GM18861 (cell line): ENCODE measurements at regions not wholly inside any gene's neighbourhood (a gene's known extent, or its start where the extent isn't known, plus 50 kb on each side); places are given as distances from the start of the nearest gene placed in this dataset.
"Not testable (repeated sequence)": the region's sequence is repeated elsewhere in the genome, so short reads cannot be mapped to it uniquely, and the experiment has no call there.

ENCODE experiments used
- ATAC-seq: cut with Tn5 transposase; IDR thresholded peaks from one replicate; pipeline ENCODE4 v1.9.1; 2021; ENCODE audit not compliant: unreplicated experiment

DNA sequence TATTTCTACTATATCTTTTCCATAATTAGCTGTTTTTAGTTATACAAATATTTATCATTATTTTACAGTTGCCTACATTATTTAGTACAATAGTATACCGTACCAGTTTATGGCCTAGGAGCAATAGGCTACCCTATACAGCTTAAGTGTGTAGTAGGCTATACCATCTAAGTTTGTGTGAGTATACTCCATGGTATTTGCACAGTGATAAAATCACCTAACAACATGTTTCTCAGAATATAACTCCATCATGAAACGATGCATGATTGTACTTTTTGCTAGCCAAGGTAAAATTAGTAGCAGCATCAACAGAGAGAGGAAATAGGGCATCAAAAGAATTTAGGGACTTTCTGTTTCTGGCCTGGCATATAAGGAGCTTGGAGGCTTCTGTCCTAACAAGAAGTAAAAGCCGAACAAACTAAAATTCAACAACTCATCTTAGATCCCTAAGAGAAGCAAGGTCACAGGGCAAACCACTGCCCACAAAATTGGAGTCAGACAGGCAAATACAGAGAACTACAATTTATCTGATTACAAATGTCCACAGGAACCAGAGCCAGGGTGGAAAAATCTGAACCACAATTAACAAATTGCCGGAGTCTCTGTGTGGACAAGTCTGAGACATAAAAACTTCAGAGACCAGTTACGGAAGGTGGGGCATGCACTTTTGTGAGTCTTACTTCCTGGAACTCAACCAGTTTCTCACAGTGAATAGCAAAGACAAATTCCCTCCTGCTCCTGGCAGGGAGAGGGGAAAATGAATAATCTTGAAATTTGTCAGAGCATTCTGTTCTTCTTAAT is 671.4 kb downstream of the RFPL4B start:
- ATAC-seq, result no peak

DNA sequence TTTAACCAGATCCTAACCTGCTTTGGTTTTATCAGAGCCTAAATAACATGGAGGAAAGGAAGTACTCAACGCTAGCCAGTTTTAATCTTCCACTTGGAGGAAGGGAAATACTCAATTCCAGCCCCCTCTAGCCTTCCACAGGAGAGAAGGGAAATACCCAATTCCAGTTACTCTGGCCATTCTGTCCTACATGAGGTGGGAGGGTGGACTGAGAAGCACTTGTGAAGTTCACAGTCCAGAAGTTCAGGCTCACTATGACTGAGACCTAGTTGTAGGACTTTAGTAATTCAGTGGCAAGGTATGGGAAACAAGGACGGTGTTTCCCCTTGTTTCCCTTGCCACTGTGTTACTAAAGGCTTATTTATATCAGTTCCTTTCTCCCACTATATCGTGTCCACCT is 672.0 kb downstream of the RFPL4B start:
- ATAC-seq, result no peak

DNA sequence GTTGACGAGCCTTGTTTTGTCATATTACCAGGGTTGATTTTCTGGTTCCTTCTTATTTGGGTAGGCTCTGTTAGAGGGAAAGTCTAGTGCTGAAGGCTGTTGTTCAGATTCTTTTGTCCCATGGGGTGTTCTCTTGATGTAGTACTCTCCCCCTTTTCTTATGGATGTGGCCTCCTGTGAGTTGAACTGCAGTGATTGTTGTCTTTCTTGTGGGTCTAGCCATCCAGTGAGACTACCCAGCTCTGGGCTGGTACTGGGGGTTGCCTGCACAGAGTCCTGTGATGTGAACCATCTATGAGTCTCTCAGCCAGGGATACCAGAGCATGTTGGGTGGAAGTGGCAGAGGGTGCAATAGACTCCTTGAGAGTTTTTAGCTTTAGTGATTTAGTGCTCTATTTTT is 680.6 kb downstream of the RFPL4B start:
- ATAC-seq, result no peak

DNA sequence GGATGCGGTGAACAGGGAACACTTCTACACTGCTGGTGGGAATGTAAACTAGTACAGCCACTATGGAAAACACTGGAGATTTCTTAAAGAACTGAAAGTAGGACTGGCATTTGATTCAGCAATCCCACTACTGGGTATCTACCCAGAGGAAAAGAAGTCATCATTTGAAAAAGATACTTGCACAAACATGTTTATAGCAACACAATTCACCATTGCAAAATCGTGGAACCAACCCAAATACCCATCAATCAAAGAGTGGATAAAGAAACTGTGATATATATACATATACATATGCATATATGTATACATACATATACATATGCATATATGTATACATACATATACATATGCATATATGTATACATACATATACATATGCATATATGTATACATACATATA is 682.0 kb downstream of the RFPL4B start:
- not testable (repeated sequence) for ATAC-seq

DNA sequence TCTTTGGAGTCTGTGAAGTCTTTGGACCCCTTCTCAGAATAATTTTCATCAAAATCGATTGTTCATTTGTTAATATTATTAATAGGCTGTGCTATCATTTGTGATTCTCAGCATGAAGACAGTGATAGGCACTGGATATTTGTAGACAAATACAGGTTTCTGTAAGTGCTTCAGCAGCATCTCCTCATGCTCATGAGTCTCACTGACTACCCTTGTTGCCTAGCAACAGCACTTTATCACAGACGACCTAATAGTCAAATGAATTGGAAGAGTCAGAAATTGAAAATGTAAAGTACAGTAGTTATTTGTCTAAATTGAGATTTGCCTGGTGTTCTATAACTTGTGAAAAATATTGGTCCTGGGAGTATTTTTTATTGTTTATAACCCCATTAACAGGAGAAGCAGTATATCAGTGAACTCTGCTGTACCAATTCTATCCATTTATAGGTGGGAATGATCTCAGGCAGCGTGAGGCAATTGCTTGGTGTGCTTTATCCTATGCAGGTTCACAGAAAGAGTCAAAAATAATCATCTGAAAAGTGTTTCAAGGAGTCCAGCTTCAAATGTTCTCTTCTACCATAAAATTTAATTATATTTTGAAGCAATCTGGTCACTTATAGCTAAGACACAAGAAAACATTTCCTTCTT is 684.6 kb downstream of the RFPL4B start:
- ATAC-seq, result no peak

DNA sequence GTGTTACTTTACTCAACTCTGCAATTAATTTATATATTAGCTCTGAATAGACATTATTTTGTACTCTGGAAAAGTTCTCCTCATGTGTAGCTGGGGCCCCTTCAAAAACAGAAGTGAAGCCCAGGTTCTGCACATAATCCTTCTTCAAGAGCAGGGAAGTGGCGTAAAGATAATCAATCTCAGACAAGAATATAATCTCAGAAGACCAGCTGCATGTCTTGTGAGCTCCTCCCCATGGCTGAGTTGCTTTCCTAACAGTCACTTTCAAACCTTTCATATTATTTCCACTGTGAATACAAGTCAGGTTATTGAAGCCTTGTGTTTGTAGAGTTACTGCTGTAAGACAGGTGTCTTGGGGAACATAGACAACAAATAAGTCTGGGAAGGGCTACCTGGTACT is 691.9 kb downstream of the RFPL4B start:
- no peak for ATAC-seq

- no peak for ATAC-seq
Observed at GRCh38 chr6:113047148-113047547, 700.0 kb downstream of the RFPL4B start.

- no peak for ATAC-seq
Observed at GRCh38 chr6:113047932-113048331, 700.8 kb downstream of the RFPL4B start.

- no peak for ATAC-seq
Observed at GRCh38 chr6:113048741-113049140, 701.6 kb downstream of the RFPL4B start.

GRCh38 chr6:113049190-113049589 is 702.1 kb downstream of the RFPL4B start:
- no peak for ATAC-seq

DNA sequence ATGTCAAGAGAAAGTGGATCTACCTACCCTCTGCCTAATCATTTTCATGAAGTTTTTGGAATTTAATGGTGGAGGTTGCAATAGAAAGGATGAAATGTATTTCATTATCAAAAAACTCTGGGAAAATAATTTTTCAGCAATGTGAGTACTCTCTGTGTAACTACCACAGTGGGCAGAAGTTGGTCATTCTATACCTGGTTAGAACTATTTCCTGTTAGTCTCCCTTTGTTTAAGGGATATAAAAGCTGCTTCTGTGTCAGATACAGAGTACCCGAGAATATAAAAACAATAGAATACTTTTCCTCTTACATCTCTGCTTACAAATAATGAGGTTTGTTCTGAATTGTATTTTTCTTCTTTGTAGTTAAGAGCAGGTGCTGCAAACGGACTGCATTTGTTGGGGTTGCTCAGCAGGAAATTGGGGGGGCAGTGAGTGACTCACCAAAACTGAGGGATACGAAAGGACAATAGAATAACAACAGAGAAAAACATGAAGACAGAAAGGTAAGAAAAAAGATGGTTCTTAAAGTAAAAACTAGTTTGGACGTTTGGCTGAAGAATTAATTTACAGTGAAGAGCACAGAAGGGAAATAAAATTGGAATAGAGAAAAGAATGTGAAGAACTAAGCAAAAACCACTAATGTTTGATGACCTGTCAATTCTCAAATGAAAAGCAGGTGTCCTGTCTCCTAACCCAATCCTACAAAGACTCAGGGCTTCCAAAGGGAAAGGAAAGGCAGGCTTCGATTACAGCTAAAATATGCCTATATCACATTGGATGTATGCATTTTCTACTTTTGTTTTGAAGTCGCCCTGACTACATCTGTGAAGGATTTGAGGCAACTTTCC is 703.1 kb downstream of the RFPL4B start:
- no peak for ATAC-seq

GRCh38 chr6:113050979-113051378 is 703.8 kb downstream of the RFPL4B start:
- no peak for ATAC-seq

DNA sequence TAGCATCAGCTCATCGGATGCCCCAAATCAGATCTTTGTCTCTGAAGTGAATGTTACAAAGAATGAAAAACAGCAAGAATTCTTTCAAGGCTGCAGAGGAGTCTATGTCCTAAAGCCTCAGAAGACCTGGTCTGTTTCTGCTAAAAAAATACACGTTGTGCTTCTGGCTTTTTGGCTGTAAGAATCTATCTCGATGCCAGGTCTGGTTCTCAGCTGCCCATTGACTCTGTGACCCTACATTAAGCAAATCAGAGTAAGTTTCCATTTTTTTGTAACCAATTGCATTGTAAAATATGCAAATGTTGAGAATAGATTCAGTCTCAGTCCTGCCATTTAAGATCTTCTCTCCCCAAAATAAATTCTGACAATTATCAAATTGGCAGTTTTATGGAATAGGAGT is 705.4 kb downstream of the RFPL4B start:
- no peak for ATAC-seq

DNA sequence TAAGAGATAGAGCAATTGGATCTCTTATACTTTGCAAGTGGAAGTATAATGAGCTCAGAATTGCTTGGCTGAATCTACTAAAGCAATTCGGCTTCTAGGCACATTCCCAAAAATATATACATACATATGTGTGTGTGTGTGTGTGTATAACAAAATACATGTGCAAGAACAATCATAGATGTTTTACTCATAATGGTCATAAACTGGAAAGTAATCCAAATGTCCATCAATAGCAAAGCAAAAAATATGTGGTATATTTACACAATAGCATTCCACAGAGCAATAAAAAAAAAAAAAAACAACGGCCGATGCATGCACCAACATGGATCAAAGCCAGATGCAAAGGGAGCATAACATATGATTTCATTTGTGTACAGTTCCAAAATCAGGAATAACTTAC is 707.9 kb downstream of the RFPL4B start:
- no peak for ATAC-seq

GRCh38 chr6:113055998-113056397 is 708.9 kb downstream of the RFPL4B start:
- no peak for ATAC-seq

DNA sequence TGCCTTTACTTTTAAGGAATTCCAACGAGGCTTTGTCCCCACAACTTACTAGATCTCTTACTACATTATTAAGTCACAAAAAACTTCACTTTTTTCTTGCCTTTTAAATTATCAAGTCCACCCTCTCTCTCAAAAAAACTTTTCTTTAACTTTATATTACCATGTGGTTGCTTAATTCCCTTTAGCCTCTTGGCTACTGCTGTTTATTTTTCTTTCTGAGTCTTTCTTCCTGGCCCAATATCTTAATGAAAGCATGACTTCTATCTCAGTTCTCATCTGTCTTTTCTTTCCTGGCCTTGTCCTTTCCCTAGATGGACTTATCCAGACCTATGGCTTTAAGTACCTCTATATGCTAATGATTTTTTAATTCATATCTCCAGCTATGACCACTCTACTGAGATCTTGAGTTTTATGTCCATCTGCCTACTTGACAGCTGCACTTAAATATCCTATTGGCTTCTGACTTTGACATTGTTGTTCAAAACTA is 710.5 kb downstream of the RFPL4B start:
- ATAC-seq, result no peak

- no peak for ATAC-seq
Observed at GRCh38 chr6:113060664-113061063, 713.5 kb downstream of the RFPL4B start.

DNA sequence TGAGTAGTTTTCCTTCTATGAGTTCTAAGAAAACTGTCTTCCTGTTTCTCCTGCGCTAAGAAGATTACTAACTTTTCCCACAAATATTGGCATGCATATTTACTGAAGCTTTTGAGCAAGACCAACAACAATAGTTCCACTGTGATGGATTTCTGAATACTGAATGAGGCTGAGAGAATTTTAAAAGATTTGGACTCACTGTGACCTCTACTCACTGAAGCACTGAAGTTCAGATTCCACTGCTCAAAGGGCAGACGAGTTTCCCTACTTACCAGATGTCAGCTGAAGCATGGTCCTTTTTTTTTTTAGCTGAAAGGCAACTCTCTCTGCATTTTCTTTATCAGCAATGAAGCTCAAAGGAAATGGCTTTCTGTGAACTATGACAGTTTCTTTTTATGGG is 718.5 kb downstream of the RFPL4B start:
- no peak for ATAC-seq

DNA sequence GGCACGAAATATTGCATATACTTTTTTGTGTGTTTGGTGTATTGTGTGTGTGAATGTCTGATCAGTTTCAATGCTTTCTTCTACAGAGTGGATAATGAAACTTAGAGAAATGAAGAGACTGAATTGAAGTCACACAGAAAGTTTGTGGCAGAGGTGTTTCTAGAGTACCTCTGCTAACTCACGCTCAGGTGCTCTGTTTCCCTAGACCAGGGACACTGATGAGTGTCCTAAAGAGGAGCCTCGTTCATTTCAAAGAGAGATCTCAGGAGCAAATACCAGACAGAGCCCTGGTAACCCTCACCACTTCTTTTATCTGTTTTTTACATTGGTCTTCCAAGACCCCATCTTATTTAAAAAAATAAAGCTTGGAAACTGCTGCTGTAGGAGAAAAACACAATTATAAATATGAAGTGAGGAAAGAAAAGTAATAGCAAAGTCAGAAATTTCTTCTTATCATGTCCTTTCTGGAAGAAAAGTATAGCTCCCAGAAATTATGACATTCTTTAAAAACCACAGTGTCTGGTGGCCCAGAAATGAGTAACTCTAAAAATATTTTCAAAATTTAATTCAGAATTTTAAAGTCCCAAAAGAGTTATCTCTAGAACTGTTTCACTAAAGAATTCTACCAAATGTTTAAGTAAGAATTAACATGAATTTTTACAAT is 720.6 kb downstream of the RFPL4B start:
- no peak for ATAC-seq

GRCh38 chr6:113068570-113068969 is 721.4 kb downstream of the RFPL4B start:
- ATAC-seq, result no peak

DNA sequence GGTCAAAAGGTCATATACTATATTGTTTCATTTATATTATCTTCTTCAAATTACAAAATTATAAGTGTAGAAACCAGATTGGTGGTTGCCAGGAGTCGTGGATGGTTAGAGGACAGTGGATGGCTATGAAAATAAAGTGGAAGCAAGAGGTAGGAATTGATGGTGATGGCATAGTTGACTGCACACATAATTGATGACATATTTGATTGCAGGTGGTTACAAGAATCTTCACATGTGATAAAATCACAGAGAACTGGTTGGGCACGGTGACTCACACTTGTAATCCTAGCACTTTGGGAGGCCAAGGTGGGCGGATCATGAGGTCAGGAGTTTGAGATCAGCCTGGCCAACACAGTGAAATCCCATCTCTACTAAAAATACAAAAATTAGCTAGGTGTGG is 723.6 kb downstream of the RFPL4B start:
- not testable (repeated sequence) for ATAC-seq
